SK-N-SH (cell line): ENCODE measurements at regions not wholly inside any gene's neighbourhood (a gene's known extent, or its start where the extent isn't known, plus 50 kb on each side); places are given as distances from the start of the nearest gene placed in this dataset.

ENCODE experiments used
- CTCF ChIA-PET: fragments of 300-600, 350-600 bp; formaldehyde crosslinking; extraction: SDS; loops from one replicate; lab custom pipeline; 2021; lab: Yijun Ruan, JAX
- POLR2A ChIA-PET: fragments of 350-600 bp; sonication (Branson Sonifier 250); formaldehyde crosslinking; extraction: SDS; loops from one replicate; lab custom pipeline; 2020; ENCODE audit warnings: antibody characterized with exemption, inconsistent platforms; lab: Yijun Ruan, JAX
- DNase-seq: peaks from one replicate; pipeline ENCODE4 v3.0.0; 2012
- H2AFZ ChIP-seq: fragments of 200-600 bp; sonication (generic); 2 replicates; pipeline ENCODE4 v1.8.1; 2016; ENCODE audit warnings: antibody characterized with exemption, mild to moderate bottlenecking, low read depth
- H3F3A ChIP-seq: fragments of 200-600 bp; sonication (generic); replicated peaks from 2 replicates; pipeline ENCODE3; 2016; ENCODE audit warnings: antibody characterized with exemption, mild to moderate bottlenecking; ENCODE audit not compliant: insufficient read depth
- H3K27ac ChIP-seq, 2 experiments: fragments of 200-500 bp in 1 of 2; fragments of 200-600 bp in 1 of 2; sonication (Bioruptor generic) in 1 of 2; sonication (generic), shearing (Covaris generic) in 1 of 2; 2 replicates each; pipeline versions ENCODE4 v1.5.1 to v1.6.1; 2014 to 2016; ENCODE audit warnings: low read depth in 2 of 2, inconsistent platforms in 1 of 2, low read length in 1 of 2, mild to moderate bottlenecking in 1 of 2, mixed read lengths in 1 of 2
- H3K27me3 ChIP-seq: fragments of 200-600 bp; sonication (generic), shearing (Covaris generic); 2 replicates; pipeline ENCODE4 v1.6.1; 2016; ENCODE audit warnings: mixed run types; ENCODE audit not compliant: insufficient read depth
- H3K36me3 ChIP-seq, 2 experiments: fragments of 200-500 bp in 1 of 2; fragments of 200-600 bp in 1 of 2; sonication (Bioruptor generic) in 1 of 2; sonication (generic) in 1 of 2; replicated peaks in 1 of 2; 2 replicates each; pipeline versions ENCODE3 to v1.5.1; 2014 to 2016; ENCODE audit warnings: low read length in 1 of 2, mild to moderate bottlenecking in 1 of 2; ENCODE audit not compliant: insufficient read depth in 2 of 2, control insufficient read depth in 1 of 2
- H3K4me1 ChIP-seq, 2 experiments: fragments of 200-500 bp in 1 of 2; fragments of 200-600 bp in 1 of 2; sonication (Bioruptor generic) in 1 of 2; sonication (generic), shearing (Covaris generic) in 1 of 2; 2 replicates each; pipeline versions ENCODE4 v1.5.1 to v1.6.1; 2014 to 2016; ENCODE audit warnings: low read depth in 1 of 2, low read length in 1 of 2, mixed run types in 1 of 2; ENCODE audit not compliant: insufficient read depth in 2 of 2, control insufficient read depth in 1 of 2
- H3K4me2 ChIP-seq: fragments of 200-600 bp; sonication (generic), shearing (Covaris generic); 2 replicates; pipeline ENCODE4 v1.6.1; 2017; ENCODE audit warnings: mixed run types
- H3K4me3 ChIP-seq, 2 experiments: fragments of 200-500 bp in 1 of 2; fragments of 200-600 bp in 1 of 2; sonication (Bioruptor generic) in 1 of 2; sonication (generic), shearing (Covaris generic) in 1 of 2; 2 replicates each; pipeline versions ENCODE4 v1.5.1 to v1.8.1; 2014 to 2016; ENCODE audit warnings: low read depth in 2 of 2, inconsistent platforms in 1 of 2, low read length in 1 of 2, mild to moderate bottlenecking in 1 of 2, mixed read lengths in 1 of 2, moderate library complexity in 1 of 2
- H3K79me2 ChIP-seq: fragments of 200-600 bp; sonication (generic); 2 replicates; pipeline ENCODE4 v1.8.1; 2017; ENCODE audit warnings: mild to moderate bottlenecking; ENCODE audit not compliant: insufficient read depth
- H3K9ac ChIP-seq: fragments of 200-600 bp; sonication (generic); 2 replicates; pipeline ENCODE4 v1.6.1; 2017; ENCODE audit warnings: mixed run types
- H3K9me2 ChIP-seq: fragments of 200-600 bp; sonication (generic); 2 replicates; pipeline ENCODE4 v1.6.1; 2017; ENCODE audit warnings: mixed run types
- H3K9me3 ChIP-seq: fragments of 200-600 bp; sonication (generic); 2 replicates; pipeline ENCODE4 v1.6.1; 2017; ENCODE audit warnings: mixed run types, mild to moderate bottlenecking, moderate library complexity
- H4K20me1 ChIP-seq: fragments of 200-600 bp; sonication (generic); 2 replicates; pipeline ENCODE4 v1.6.1; 2017; ENCODE audit warnings: mild to moderate bottlenecking, mixed run types; ENCODE audit not compliant: insufficient read depth
- EZH2phosphoT487 ChIP-seq: fragments of 200-600 bp; sonication (generic); IDR thresholded peaks from 2 replicates; pipeline ENCODE4 v1.6.1; 2017; ENCODE audit warnings: low read depth, mixed run types, mild to moderate bottlenecking, antibody characterized with exemption, moderate library complexity, borderline replicate concordance
- FOSL2 ChIP-seq: IDR thresholded peaks from 2 replicates; pipeline ENCODE4 v1.4.0; 2012; ENCODE audit warnings: low read depth, mild to moderate bottlenecking, moderate library complexity, borderline replicate concordance
- FOXJ3 ChIP-seq: sonication (generic); formaldehyde crosslinking; IDR thresholded peaks from 2 replicates; pipeline ENCODE4 v1.5.1; 2020; ENCODE audit warnings: mild to moderate bottlenecking, missing genetic modification reagents
- MEF2A ChIP-seq: IDR thresholded peaks from 2 replicates; pipeline ENCODE4 v1.4.0; 2012; ENCODE audit warnings: low read depth, borderline replicate concordance
- NFIC ChIP-seq: IDR thresholded peaks from 2 replicates; pipeline ENCODE4 v1.4.0; 2012; ENCODE audit warnings: borderline replicate concordance
- NRF1 ChIP-seq: IDR thresholded peaks from 2 replicates; pipeline ENCODE4 v1.6.1; 2012; ENCODE audit warnings: low read depth, mild to moderate bottlenecking, low read length
- POLR2AphosphoS5 ChIP-seq: IDR thresholded peaks from 2 replicates; pipeline ENCODE4 v1.6.1; 2012; ENCODE audit warnings: low read depth, low read length
- RFX5 ChIP-seq: IDR thresholded peaks from 2 replicates; pipeline ENCODE4 v1.6.1; 2012; ENCODE audit warnings: mild to moderate bottlenecking, improper control_type of control experiment, low read length
- SIN3A ChIP-seq: IDR thresholded peaks from 2 replicates; pipeline ENCODE4 v1.6.1; 2012; ENCODE audit warnings: low read depth, mild to moderate bottlenecking, low read length, moderate library complexity, borderline replicate concordance
- TCF12 ChIP-seq: IDR thresholded peaks from 2 replicates; pipeline ENCODE4 v1.4.0; 2012
- WGBS: methylation state at CpG from one replicate; pipeline ENCODE4 v1.1.6; 2017; ENCODE audit warnings: low lambda C conversion rate; 5-methylcytosine and 5-hydroxymethylcytosine counted together
- TF ChIP-seq, protein P1 (sequence below): fragments of 200-600 bp; sonication (generic); IDR thresholded peaks from 2 replicates; pipeline ENCODE4 v1.6.1; 2017; ENCODE audit warnings: antibody characterized with exemption, mild to moderate bottlenecking, moderate library complexity
- TF ChIP-seq, protein P2 (sequence below): IDR thresholded peaks from 2 replicates; pipeline ENCODE4 v1.4.0; 2012; ENCODE audit warnings: low read depth
- TF ChIP-seq, protein P3 (sequence below): IDR thresholded peaks from 2 replicates; pipeline ENCODE4 v1.4.0; 2012; ENCODE audit warnings: low read depth, borderline replicate concordance

DNA sequence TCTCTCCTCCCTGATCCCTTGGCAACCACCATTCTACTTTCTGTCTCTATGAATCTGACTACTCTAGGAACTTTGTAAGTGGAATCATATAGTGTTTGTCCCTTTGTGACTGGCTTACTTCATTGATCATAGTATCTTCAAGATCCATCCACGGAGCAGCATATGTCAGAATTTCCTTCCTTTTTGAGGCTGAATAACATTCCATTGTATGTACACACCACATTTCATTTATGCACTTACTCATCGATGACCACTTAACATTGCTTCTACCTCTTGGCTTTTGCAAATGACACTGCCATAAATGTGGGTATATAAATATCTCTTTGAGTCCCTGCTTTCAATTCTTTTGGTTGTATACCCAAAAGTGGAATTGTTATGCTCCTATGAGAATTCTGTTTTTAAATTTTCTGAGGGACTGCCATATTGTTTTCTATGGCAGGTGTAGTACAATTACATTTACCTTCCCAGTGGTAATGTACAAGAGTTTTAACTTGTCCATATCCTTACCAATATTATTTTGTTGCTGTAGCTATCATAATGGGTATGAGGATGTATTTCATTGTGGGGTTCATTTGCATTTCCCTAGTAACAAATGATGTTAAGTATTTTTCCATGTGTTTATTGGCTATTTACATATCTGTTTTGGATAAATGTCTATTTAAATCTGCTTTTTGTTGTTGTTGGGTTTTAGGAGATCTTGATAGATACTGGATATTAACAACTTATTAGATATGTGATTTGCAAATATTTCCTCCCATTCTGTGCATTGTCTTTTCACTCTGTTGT is 466.1 kb downstream of the C4orf33 start:
- Histone ChIP-seq H3K27ac (no peak overlapping the region), H3K9me2 (no peaks in the 10 kb centered on the region)
- WGBS = 15% methylated on average over 2 of the region's 2 CpGs

GRCh38 chr4:129565214-129565613 is 469.3 kb downstream of the C4orf33 start:
- Histone ChIP-seq H3K79me2 (no peaks in the 10 kb centered on the region), H3K27me3 (no peaks in the 10 kb centered on the region), H4K20me1 (no peaks in the 10 kb centered on the region)
- CTCF ChIA-PET = no interaction called here
- TF ChIP-seq SIN3A (no peak), MEF2A (no peak), TCF12 (no peak), EZH2phosphoT487 (no peak), POLR2AphosphoS5 (no peak), NFIC (no peak), FOSL2 (no peak), FOXJ3 (CRISPR knock-in tag) (no peak)
- TF ChIP-seq, protein P1, sequence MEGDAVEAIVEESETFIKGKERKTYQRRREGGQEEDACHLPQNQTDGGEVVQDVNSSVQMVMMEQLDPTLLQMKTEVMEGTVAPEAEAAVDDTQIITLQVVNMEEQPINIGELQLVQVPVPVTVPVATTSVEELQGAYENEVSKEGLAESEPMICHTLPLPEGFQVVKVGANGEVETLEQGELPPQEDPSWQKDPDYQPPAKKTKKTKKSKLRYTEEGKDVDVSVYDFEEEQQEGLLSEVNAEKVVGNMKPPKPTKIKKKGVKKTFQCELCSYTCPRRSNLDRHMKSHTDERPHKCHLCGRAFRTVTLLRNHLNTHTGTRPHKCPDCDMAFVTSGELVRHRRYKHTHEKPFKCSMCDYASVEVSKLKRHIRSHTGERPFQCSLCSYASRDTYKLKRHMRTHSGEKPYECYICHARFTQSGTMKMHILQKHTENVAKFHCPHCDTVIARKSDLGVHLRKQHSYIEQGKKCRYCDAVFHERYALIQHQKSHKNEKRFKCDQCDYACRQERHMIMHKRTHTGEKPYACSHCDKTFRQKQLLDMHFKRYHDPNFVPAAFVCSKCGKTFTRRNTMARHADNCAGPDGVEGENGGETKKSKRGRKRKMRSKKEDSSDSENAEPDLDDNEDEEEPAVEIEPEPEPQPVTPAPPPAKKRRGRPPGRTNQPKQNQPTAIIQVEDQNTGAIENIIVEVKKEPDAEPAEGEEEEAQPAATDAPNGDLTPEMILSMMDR = no peak
- TF ChIP-seq, protein P2, sequence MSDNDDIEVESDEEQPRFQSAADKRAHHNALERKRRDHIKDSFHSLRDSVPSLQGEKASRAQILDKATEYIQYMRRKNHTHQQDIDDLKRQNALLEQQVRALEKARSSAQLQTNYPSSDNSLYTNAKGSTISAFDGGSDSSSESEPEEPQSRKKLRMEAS = no peak
- TF ChIP-seq, protein P3, sequence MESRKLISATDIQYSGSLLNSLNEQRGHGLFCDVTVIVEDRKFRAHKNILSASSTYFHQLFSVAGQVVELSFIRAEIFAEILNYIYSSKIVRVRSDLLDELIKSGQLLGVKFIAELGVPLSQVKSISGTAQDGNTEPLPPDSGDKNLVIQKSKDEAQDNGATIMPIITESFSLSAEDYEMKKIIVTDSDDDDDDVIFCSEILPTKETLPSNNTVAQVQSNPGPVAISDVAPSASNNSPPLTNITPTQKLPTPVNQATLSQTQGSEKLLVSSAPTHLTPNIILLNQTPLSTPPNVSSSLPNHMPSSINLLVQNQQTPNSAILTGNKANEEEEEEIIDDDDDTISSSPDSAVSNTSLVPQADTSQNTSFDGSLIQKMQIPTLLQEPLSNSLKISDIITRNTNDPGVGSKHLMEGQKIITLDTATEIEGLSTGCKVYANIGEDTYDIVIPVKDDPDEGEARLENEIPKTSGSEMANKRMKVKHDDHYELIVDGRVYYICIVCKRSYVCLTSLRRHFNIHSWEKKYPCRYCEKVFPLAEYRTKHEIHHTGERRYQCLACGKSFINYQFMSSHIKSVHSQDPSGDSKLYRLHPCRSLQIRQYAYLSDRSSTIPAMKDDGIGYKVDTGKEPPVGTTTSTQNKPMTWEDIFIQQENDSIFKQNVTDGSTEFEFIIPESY = no peak
- TF ChIP-seq, all 33 proteins: peak for 0
- WGBS = 33% methylated on average over 2 of the region's 2 CpGs
- DNase-seq = no peak
- H3K9me3 ChIP-seq = no peaks in the 10 kb centered on the region
- H2AFZ ChIP-seq = no peak overlapping the region
- no peak overlapping the region for H3K4me2 ChIP-seq
- no peak overlapping the region for H3K9ac ChIP-seq
- H3F3A ChIP-seq = no peaks in the 10 kb centered on the region
- no peak overlapping the region for H3K4me3 ChIP-seq
- POLR2A ChIA-PET = no interaction called here
- no peaks in the 10 kb centered on the region for H3K36me3 ChIP-seq
- H3K27ac ChIP-seq = no peak overlapping the region
- H3K9me2 ChIP-seq = 0 out of 2 replicates have a peak, but pooled peaks cover 2% of the 10 kb centered on the region
- no peaks in the 10 kb centered on the region for H3K4me1 ChIP-seq

More for the DNA sequence above, 466.1 kb downstream of the C4orf33 start:
- Histone ChIP-seq H3K79me2 (no peaks in the 10 kb centered on the region), H3K4me3 (no peak overlapping the region), H3F3A (no peaks in the 10 kb centered on the region), H3K27me3 (no peaks in the 10 kb centered on the region), H2AFZ (no peak overlapping the region), H3K9me3 (no peaks in the 10 kb centered on the region), H3K4me2 (no peak overlapping the region), H3K9ac (no peak overlapping the region), H4K20me1 (no peaks in the 10 kb centered on the region), H3K4me1 (no peaks in the 10 kb centered on the region), H3K36me3 (no peaks in the 10 kb centered on the region)
- POLR2A ChIA-PET = no interaction called here
- no peak for DNase-seq
- CTCF ChIA-PET = no interaction called here
- TF ChIP-seq NRF1 (no peak), RFX5 (peak; percentile 71; the same call in 1 of the 2 replicates)
